Hematopoietic multipotent progenitor cell treated with erythropoietin and hydrocortisone succinate and interleukin-3 and kit ligand, for 8 days (in vitro differentiated cells): ENCODE measurements at regions not wholly inside any gene's neighbourhood (a gene's known extent, or its start where the extent isn't known, plus 50 kb on each side); places are given as distances from the start of the nearest gene placed in this dataset.

Experiments
- DNase-seq: peaks from one replicate; pipeline ENCODE4 v3.0.0-alpha.2; 2015

GRCh38 chr11:28512143-28512756 lies 404.1 kb downstream of the METTL15 start:
- DNase-seq: no peak

GRCh38 chr11:28505232-28505631 lies 397.0 kb downstream of the METTL15 start:
- DNase-seq: no peak

GRCh38 chr11:28504555-28505110 lies 396.4 kb downstream of the METTL15 start:
- no peak for DNase-seq

- DNase-seq: no peak
Observed at GRCh38 chr11:28495333-28495732, 387.1 kb downstream of the METTL15 start.

GRCh38 chr11:28491431-28491830 lies 383.2 kb downstream of the METTL15 start:
- DNase-seq: no peak

GRCh38 chr11:28490773-28491382 lies 382.7 kb downstream of the METTL15 start:
- DNase-seq: no peak

GRCh38 chr11:28488336-28488735 lies 380.1 kb downstream of the METTL15 start:
- no peak for DNase-seq

GRCh38 chr11:28483072-28483867 lies 375.1 kb downstream of the METTL15 start:
- no peak for DNase-seq

- DNase-seq: no peak
Observed at GRCh38 chr11:28482666-28483065, 374.5 kb downstream of the METTL15 start.

- DNase-seq: no peak
Observed at GRCh38 chr11:28481616-28482480, 373.7 kb downstream of the METTL15 start.

- no peak for DNase-seq
Observed at GRCh38 chr11:28480406-28480805, 372.2 kb downstream of the METTL15 start.

- no peak for DNase-seq
Observed at GRCh38 chr11:28476864-28477263, 368.7 kb downstream of the METTL15 start.

- DNase-seq: no peak
Observed at GRCh38 chr11:28476049-28476448, 367.9 kb downstream of the METTL15 start.

GRCh38 chr11:28472904-28473303 lies 364.7 kb downstream of the METTL15 start:
- DNase-seq: no peak

- no peak for DNase-seq
Observed at GRCh38 chr11:28471537-28471936, 363.3 kb downstream of the METTL15 start.

GRCh38 chr11:28470180-28470579 lies 362.0 kb downstream of the METTL15 start:
- DNase-seq: no peak

GRCh38 chr11:28466506-28466905 lies 358.3 kb downstream of the METTL15 start:
- no peak for DNase-seq

- no peak for DNase-seq
Observed at GRCh38 chr11:28464252-28464867, 356.2 kb downstream of the METTL15 start.

- no peak for DNase-seq
Observed at GRCh38 chr11:28463826-28464225, 355.6 kb downstream of the METTL15 start.

- no peak for DNase-seq
Observed at GRCh38 chr11:28461846-28462245, 353.7 kb downstream of the METTL15 start.

- no peak for DNase-seq
Observed at GRCh38 chr11:28461338-28461737, 353.1 kb downstream of the METTL15 start.

- no peak for DNase-seq
Observed at GRCh38 chr11:28460348-28460747, 352.2 kb downstream of the METTL15 start.
